ENCODE measurements at regions not wholly inside any gene's neighbourhood (a gene's known extent, or its start where the extent isn't known, plus 50 kb on each side); places are given as distances from the start of the nearest gene placed in this dataset.
"Not testable (repeated sequence)": the region's sequence is repeated elsewhere in the genome, so short reads cannot be mapped to it uniquely, and the experiment has no call there.

DNA sequence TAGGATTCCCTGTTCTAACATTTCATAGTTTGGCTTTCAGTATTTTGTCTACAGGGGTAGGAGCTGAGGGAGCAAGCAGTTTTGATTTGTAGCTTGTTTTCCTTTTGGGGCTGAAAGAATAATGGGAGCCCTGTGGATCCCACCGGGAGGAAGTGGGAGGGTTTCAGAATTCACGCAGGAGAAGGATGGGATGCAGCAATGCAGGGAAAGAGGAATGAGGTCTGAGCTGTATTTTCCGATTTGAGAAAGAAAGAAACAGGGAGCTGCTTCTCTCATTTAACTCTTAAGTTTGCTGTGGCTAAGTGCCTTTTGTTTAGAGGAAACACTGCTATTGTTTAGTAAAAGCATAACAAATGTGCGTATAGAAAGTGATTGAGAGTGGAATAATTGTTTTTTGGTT, 141.0 kb downstream of the ADCYAP1 start:
- DNase-seq (ENCODE audit: low spot score) = no peak

DNA sequence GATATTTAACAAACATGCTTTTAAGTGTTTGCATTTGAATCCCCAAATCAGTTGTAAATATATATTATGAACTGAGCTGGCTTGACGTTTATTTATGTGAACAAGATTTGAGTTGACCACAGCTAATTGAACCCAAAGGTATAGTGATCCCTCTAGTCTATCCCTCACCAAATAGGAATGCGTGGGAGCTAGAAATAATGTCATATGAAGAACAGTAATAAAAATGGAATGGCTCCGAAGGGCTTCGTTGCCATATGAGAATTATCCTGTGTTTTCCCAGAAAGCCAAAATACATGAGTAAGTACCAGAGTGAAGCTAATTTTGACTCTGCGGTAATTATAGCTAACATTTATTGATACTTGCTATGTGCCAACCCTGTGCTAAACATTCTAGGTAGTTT, 142.7 kb downstream of the ADCYAP1 start:
- DNase-seq (ENCODE audit: low spot score) = no peak

- no peak for DNase-seq (ENCODE audit: low spot score)
Measured at GRCh38 chr18:1048032-1048431, 143.4 kb downstream of the ADCYAP1 start.

DNA sequence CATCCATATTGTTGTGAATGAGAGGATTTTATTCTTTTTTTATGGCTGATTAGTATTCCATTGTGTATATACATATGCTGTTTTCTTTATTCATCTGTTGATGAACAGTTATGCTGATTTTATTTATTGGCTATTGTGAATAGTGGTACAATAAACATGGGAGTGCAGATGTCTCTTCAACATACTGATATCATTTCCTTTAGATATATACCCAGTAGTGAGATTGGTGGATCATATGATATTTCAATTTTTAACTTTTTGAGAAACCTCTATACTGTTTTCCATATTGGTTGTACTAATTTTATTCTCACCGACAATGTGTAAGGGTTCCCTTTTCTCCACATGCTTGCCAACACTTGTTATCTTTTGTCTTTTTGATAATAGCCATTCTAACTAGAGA, 144.5 kb downstream of the ADCYAP1 start:
- no peak for DNase-seq (ENCODE audit: low spot score)

DNA sequence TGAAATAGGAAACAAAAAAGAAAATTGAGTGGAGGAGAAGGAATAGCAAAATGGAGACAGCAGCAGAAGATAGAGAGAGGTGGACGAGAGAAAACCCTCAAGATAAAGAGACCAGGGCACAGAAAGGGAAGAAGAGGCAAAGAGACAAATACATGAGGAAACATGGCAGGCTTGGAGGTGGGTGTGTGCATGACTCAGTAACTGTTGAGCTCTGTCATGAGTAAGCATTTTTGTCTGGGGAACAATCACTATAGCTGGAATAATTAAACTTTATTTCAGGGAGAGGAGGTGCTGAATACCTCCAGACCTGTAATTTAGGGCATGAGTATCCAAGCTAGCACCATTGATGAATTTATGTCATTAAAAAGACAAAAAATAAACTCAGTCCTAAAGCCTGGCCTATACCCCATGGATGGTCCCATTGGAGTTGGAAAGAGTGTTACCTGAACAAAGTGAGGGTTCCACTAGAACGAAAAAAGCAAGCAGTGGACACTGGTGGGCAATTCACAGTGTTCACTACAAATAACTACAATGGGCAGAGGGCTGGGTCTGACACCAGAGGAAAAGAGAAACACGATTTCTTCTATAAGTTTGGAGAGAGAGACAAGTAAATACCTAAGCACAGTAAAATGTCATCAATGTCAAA, 145.5 kb downstream of the ADCYAP1 start:
- DNase-seq (ENCODE audit: low spot score) = no peak

- no peak for DNase-seq (ENCODE audit: low spot score)
Measured at GRCh38 chr18:1052301-1052700, 147.6 kb downstream of the ADCYAP1 start.

GRCh38 chr18:1053331-1054315, 149.0 kb downstream of the ADCYAP1 start:
- no peak for DNase-seq (ENCODE audit: low spot score)

DNA sequence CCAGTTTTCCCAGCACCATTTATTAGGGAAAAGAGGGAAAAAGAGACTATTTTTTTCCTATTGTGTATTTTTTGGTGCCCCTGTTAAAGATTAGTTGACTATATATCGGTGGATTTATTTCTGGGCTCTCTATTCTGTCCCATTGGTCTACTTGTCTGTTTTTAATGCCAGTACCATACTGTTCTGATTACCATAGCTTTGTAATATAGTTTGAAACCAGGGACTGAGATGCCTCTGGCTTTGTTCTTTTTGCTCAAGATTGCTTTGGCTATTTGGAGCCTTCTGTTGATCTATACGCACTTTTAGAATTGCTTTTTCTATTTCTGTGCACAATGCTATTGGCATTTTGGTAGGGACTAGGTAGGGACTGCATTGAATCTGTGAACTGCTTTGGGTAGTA, 151.7 kb downstream of the ADCYAP1 start:
- DNase-seq (ENCODE audit: low spot score) = no peak

DNA sequence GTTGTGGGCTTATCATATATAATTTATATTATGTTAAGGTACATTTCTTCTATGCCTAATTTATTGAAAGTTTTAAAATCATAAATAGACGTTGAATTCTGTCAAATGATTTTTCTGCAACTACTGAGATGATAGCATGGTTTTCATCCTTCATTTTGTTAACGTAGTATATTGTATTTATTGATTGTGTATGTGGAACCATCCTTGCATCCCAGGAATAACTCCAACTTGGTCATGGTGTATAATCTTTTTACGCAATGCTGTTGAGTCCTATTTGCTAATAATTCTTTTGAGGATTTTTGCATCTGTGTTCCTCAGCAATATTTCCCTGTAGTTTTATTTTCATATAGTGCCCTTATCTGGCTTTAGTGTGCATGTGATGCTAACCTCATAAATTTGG, 152.7 kb downstream of the ADCYAP1 start:
- no peak for DNase-seq (ENCODE audit: low spot score)

DNA sequence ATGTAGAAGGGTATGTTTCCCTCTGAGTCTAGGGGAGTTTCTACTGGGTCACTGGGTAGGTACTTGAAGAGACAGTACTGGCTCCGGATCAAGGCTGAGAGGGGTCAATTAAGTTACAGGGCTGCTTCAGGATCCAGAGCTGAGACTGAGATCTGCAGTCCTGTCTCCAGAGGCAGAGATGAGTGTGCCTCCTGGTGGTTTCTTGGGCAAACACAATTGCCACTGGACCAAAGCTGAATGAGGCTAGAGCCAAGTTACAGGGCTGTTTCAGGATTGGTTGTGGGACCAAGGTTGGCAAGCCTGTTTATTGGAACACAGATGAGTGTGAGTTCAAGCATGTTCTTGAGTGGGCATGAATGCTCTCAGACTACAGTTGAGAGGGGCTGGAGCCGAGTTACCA, 157.9 kb downstream of the ADCYAP1 start:
- DNase-seq (ENCODE audit: low spot score) = peak; percentile 45

DNA sequence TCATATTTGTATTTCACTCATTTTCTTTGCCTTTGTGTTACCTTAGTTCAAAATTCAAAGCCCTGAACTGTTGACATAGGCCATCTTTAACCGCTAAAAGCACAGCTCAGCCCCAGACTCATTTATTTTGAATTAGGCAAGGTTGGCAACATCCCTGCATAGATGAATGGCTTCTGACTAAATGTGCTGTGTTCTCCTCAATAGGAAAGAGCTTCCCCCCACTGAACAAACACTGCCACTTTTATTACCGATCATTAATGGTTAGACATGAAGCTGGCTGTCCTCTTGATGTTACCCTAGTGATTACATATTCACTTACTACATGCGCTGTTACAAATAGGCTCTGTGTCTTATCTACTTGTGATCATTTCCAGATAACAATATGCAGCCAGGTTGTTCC, 170.7 kb downstream of the ADCYAP1 start:
- DNase-seq (ENCODE audit: low spot score) = no peak

DNA sequence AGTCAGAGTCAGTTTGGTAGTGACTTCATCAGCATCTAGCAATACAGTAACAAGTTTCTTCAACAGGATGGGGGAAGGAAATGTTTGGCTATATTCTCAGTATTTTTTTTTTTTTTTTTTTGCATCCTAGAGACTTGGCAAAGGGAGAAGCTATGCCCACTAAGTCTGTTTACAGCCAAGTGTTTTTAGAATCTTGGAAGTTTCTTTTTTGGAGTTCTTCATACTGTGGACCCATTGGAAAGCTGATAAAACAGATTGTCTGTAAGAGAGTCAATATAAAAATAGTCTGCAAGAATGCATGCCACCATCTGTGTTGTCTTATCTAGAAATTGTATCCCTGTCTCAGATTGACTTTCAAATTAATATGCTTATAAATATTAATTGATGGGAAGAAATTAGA, 171.2 kb downstream of the ADCYAP1 start:
- DNase-seq (ENCODE audit: low spot score) = no peak

DNA sequence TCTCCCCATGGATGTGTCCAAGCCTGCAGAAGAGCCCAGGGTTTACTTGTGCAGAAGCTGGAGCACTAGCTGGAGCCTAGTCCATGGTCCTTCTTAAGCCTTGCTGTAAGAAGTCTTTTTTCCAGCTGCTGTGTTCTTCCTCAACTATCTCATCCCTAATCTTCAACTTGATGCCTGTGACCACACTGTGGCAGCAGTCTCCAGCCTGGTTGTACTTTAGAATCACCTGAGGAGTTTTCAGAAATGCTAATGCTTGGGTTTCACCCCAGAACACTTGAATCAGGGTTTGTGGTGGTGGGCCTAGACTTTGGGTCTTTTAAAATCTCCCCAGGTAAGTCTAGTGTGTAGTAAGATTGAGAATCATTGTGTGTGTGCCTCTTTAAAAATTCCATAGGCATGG, 173.6 kb downstream of the ADCYAP1 start:
- no peak for DNase-seq (ENCODE audit: low spot score)

DNA sequence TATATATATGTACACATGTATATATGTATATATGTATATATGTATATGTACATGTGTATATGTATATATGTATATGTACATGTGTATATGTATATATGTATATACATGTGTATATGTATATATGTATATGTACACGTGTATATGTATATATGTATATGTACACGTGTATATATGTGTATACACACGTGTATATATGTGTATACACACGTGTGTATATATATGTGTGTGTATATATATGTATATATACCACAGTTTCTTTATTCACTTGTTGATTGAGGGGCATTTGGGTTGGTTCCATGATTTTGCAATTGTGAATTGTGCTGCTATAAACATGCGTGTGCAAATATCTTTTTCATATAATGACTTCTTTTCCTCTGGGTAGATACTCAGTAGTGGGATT, 179.0 kb downstream of the ADCYAP1 start:
- not testable (repeated sequence) for DNase-seq (ENCODE audit: low spot score)

DNA sequence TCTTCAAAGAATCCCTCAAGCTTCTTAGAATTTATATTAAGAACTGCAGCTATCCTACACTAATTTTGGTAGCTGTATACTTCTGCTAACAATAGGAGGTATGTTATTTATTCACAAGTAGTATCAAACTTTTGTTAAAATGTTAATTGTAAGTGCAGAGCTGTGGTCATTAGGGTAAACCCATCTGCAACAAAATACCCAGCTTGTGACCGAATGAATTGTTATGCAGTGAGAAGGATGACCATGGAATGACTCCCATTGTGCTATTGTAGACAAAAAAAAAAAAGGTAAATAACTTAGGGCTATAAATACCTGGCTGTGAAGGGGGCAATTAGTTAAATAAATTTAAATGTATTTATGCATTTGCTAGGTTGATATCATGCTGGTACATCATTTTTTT, 186.1 kb downstream of the ADCYAP1 start:
- DNase-seq (ENCODE audit: low spot score) = peak; percentile 18

DNA sequence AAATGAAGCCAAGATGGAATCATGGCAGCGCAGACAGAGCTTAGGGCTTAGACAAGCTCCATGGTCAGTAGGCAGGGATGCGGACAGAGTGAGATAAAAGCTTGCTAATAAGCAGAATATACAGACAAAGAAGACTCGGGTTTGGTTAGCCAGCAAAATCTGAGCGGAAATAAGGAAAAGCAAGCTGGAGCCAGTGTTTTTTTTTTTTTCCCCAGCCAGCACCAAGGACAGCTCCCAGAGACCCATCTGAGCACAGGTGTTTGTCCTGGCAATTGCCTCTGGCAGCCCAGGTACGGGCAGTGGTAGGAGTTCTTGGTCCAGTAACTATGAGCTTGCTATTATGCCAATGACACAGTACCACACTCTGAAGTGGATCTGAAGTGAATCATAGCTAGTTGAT, 187.6 kb downstream of the ADCYAP1 start:
- DNase-seq (ENCODE audit: low spot score) = peak; percentile 66

- no peak for DNase-seq (ENCODE audit: low spot score)
Measured at GRCh38 chr18:1094409-1094808, 189.7 kb downstream of the ADCYAP1 start.

DNA sequence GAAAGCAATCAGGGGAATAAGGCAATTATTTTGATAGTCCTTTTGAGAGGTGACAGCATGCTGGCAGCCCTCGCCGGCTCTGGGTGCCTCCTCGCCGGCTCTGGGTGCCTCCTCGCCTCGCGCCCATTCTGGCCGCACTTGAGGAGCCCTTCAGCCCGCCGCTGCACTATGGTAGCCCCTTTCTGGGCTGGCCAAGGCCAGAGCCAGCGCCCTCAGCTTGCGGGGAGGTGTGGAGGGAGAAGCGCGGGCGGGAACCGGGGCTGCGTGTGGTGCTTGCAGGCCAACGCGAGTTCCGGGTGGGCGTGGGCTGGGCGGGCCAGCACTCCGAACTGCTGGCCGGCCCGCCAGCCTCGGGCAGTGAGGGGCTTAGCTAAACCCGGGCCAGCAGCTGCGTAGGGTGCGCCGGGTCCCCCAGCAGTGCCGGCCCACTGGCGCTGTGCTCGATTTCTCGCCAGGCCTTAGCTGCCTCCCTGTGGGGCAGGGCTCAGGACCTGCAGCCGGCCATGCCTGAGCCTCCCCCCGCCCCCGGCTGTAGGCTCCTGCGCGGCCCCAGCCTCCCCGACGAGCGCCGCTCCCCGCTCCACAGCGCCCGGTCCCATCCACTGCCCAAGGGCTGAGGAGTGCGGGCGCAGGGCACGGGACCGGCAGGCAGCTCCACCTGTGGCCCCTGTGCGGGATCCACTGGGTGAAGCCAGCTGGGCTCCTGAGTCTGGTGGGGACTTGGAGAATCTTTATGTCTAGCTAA, 193.5 kb downstream of the ADCYAP1 start:
- not testable (repeated sequence) for DNase-seq (ENCODE audit: low spot score)

- no peak for DNase-seq (ENCODE audit: low spot score)
Measured at GRCh38 chr18:1102848-1103247, 198.2 kb downstream of the ADCYAP1 start.

DNA sequence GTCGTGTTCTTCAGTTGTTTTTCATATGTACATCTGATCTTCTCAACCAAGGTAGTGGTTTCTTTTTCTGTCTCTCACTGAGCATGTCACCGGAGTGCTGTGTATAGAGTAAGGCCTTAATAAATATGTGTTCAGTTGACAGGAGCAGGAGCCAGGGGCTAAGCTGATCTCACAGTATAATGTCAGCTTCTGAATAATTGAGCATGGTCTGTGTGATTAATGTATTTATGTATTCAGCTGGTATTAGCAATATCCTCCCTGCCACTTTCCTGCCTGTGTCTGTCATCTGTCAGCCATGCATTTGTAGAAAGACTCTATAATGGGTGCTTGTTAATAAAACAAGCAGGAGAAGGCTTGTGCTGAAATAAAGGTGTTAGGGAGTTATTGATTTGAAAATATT, 198.9 kb downstream of the ADCYAP1 start:
- DNase-seq (ENCODE audit: low spot score) = no peak

DNA sequence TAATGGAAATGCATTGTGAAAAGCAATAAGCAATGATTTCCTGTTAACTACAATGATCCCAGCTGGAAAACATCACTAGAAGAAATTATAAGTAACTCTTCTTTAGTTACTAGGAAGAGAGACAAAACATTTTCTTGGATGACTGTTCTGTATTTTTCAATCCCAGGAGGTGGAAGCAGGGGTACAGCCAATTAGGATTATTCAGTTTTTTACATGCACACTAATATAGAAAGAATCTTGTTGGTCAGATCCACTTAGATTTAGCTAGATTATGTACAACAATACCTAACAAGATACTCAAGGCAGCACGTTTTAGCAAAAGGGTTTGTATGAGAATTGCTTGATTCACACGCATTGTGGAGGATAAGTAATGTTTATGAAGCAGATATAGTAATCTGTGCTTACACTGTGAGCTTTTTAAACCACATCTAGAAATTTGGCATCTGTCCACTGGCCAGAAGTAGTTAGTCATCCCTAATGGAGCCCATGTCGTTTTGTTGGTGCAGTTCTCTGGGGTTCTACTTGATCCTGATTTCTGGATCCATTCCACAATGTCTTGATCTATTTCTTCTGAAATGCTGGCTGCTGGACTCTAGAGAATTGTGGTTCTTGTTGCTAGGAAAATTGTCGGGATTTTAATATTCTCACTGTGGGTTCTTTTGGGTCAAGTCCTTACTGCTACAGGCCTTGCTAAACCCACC, 199.7 kb downstream of the ADCYAP1 start:
- no peak for DNase-seq (ENCODE audit: low spot score)

GRCh38 chr18:1124495-1124894, 219.8 kb downstream of the ADCYAP1 start:
- no peak for DNase-seq (ENCODE audit: low spot score)

Data from iPS-NIHi11 (cell line).